GM21526 (cell line): ENCODE measurements at regions not wholly inside any gene's neighbourhood (a gene's known extent, or its start where the extent isn't known, plus 50 kb on each side); places are given as distances from the start of the nearest gene placed in this dataset.

Source experiments
- ATAC-seq: cut with Tn5 transposase; IDR thresholded peaks from one replicate; pipeline ENCODE4 v1.9.1; 2021; ENCODE audit warnings: moderate library complexity; ENCODE audit not compliant: unreplicated experiment, low FRiP score

GRCh38 chr6:133630651-133631050 is 258.3 kb upstream of the TCF21 start:
- no peak for ATAC-seq

- no peak for ATAC-seq
Observed at GRCh38 chr6:133631421-133631820, 257.5 kb upstream of the TCF21 start.

- ATAC-seq, result no peak
Observed at GRCh38 chr6:133632206-133632605, 256.7 kb upstream of the TCF21 start.

GRCh38 chr6:133632906-133633305 is 256.0 kb upstream of the TCF21 start:
- ATAC-seq, result no peak

GRCh38 chr6:133634474-133634873 is 254.4 kb upstream of the TCF21 start:
- no peak for ATAC-seq

- no peak for ATAC-seq
Observed at GRCh38 chr6:133635447-133635846, 253.5 kb upstream of the TCF21 start.

- no peak for ATAC-seq
Observed at GRCh38 chr6:133637436-133637835, 251.5 kb upstream of the TCF21 start.

- no peak for ATAC-seq
Observed at GRCh38 chr6:133637874-133638273, 251.0 kb upstream of the TCF21 start.

GRCh38 chr6:133641104-133641503 is 247.8 kb upstream of the TCF21 start:
- ATAC-seq, result no peak

- no peak for ATAC-seq
Observed at GRCh38 chr6:133644548-133644891, 244.4 kb upstream of the TCF21 start.

GRCh38 chr6:133644892-133645619 is 243.9 kb upstream of the TCF21 start:
- no peak for ATAC-seq

- ATAC-seq, result no peak
Observed at GRCh38 chr6:133645966-133646740, 242.8 kb upstream of the TCF21 start.

GRCh38 chr6:133648581-133648980 is 240.3 kb upstream of the TCF21 start:
- no peak for ATAC-seq

- ATAC-seq, result no peak
Observed at GRCh38 chr6:133671376-133671775, 217.5 kb upstream of the TCF21 start.

- no peak for ATAC-seq
Observed at GRCh38 chr6:133673056-133673455, 215.9 kb upstream of the TCF21 start.

- no peak for ATAC-seq
Observed at GRCh38 chr6:133674661-133675060, 214.3 kb upstream of the TCF21 start.

- ATAC-seq, result no peak
Observed at GRCh38 chr6:133680994-133681393, 207.9 kb upstream of the TCF21 start.

GRCh38 chr6:133681891-133682290 is 207.0 kb upstream of the TCF21 start:
- ATAC-seq, result no peak

- ATAC-seq, result no peak
Observed at GRCh38 chr6:133682506-133683307, 206.2 kb upstream of the TCF21 start.

GRCh38 chr6:133683308-133683580 is 205.7 kb upstream of the TCF21 start:
- no peak for ATAC-seq

- no peak for ATAC-seq
Observed at GRCh38 chr6:133683606-133684005, 205.3 kb upstream of the TCF21 start.
